Trophoblast cell (in vitro differentiated cells and primary cell): ENCODE measurements at regions not wholly inside any gene's neighbourhood (a gene's known extent, or its start where the extent isn't known, plus 50 kb on each side); places are given as distances from the start of the nearest gene placed in this dataset.
A peak's percentile ranks its signal among the peaks of the same experiment; 100 is the strongest.

ENCODE experiments used
- DNase-seq, 2 donors: peaks; one replicate each; pipeline ENCODE4 v3.0.0-alpha.2; 2016
- H2AFZ ChIP-seq: 2 replicates; pipeline ENCODE4 v1.6.1; 2013; ENCODE audit warnings: low read length, moderate library complexity, mild to moderate bottlenecking; ENCODE audit not compliant: insufficient read depth, poor library complexity
- H2AK5ac ChIP-seq: 2 replicates; pipeline ENCODE4 v1.6.1; 2013; ENCODE audit warnings: mild to moderate bottlenecking, low read length
- H2BK120ac ChIP-seq: 2 replicates; pipeline ENCODE4 v1.6.1; 2013; ENCODE audit warnings: low read length, mild to moderate bottlenecking, moderate library complexity; ENCODE audit not compliant: insufficient read depth, poor library complexity
- H2BK12ac ChIP-seq: 2 replicates; pipeline ENCODE4 v1.6.1; 2013; ENCODE audit warnings: mild to moderate bottlenecking, low read length, moderate library complexity
- H2BK5ac ChIP-seq: 2 replicates; pipeline ENCODE4 v1.6.1; 2013; ENCODE audit warnings: low read length, low read depth, moderate library complexity, mild to moderate bottlenecking; ENCODE audit not compliant: poor library complexity
- H3K14ac ChIP-seq: 2 replicates; pipeline ENCODE4 v1.6.1; 2013; ENCODE audit warnings: mild to moderate bottlenecking, low read length
- H3K18ac ChIP-seq: 2 replicates; pipeline ENCODE4 v1.6.1; 2013; ENCODE audit warnings: mild to moderate bottlenecking, low read length
- H3K23ac ChIP-seq: 2 replicates; pipeline ENCODE4 v1.6.1; 2013; ENCODE audit warnings: low read length
- H3K27ac ChIP-seq: 2 replicates; pipeline ENCODE4 v1.5.1; 2013; ENCODE audit warnings: low read depth, mild to moderate bottlenecking, inconsistent platforms, low read length, moderate library complexity
- H3K27me3 ChIP-seq: 2 replicates; pipeline ENCODE4 v1.6.1; 2013; ENCODE audit warnings: inconsistent platforms, mild to moderate bottlenecking, low read length, moderate library complexity; ENCODE audit not compliant: insufficient read depth
- H3K36me3 ChIP-seq, 2 experiments: 1 replicate in 1 of 2; 2 replicates in 1 of 2; pipeline ENCODE4 v1.6.1; 2013; ENCODE audit warnings: low read length in 2 of 2, mild to moderate bottlenecking in 2 of 2, moderate library complexity in 1 of 2; ENCODE audit not compliant: insufficient read depth in 2 of 2, control insufficient read depth in 1 of 2
- H3K4ac ChIP-seq: 2 replicates; pipeline ENCODE4 v1.6.1; 2013; ENCODE audit warnings: low read depth, mild to moderate bottlenecking, low read length, moderate library complexity
- H3K4me1 ChIP-seq, 2 experiments: 1 replicate in 1 of 2; 2 replicates in 1 of 2; pipeline ENCODE4 v1.6.1; 2013; ENCODE audit warnings: low read length in 2 of 2, mild to moderate bottlenecking in 2 of 2, moderate library complexity in 1 of 2; ENCODE audit not compliant: insufficient read depth in 2 of 2, control insufficient read depth in 1 of 2
- H3K4me2 ChIP-seq: 2 replicates; pipeline ENCODE4 v1.6.1; 2013; ENCODE audit warnings: inconsistent platforms, mild to moderate bottlenecking, low read length, moderate library complexity
- H3K4me3 ChIP-seq: 2 replicates; pipeline ENCODE4 v1.5.1; 2013; ENCODE audit warnings: mild to moderate bottlenecking, low read depth, low read length, inconsistent platforms
- H3K79me1 ChIP-seq: one replicate; pipeline ENCODE4 v1.6.1; 2013; ENCODE audit warnings: low read length
- H3K79me2 ChIP-seq: 2 replicates; pipeline ENCODE4 v1.6.1; 2013; ENCODE audit warnings: low read length, mild to moderate bottlenecking; ENCODE audit not compliant: control insufficient read depth, insufficient read depth, poor library complexity
- H3K9ac ChIP-seq: 2 replicates; pipeline ENCODE4 v1.6.1; 2013; ENCODE audit warnings: mild to moderate bottlenecking, low read length
- H3K9me3 ChIP-seq: 2 replicates; pipeline ENCODE4 v1.6.1; 2013; ENCODE audit warnings: low read depth, mild to moderate bottlenecking, control low read depth, inconsistent platforms, low read length; ENCODE audit not compliant: insufficient read depth
- H4K12ac ChIP-seq: 2 replicates; pipeline ENCODE4 v1.6.1; 2013; ENCODE audit warnings: low read depth, mild to moderate bottlenecking, low read length, moderate library complexity
- H4K8ac ChIP-seq: 2 replicates; pipeline ENCODE4 v1.6.1; 2013; ENCODE audit warnings: low read depth, mild to moderate bottlenecking, low read length, moderate library complexity
- H4K91ac ChIP-seq: one replicate; pipeline ENCODE4 v1.6.1; 2013; ENCODE audit warnings: low read depth, mild to moderate bottlenecking, low read length, moderate library complexity
- WGBS: extraction: QIAGEN DNeasy Blood & Tissue Kit; methylation state at CpG from one replicate; pipeline ENCODE4 v1.1.7; 2013; ENCODE audit warnings: missing lambda C conversion rate; ENCODE audit not compliant: insufficient read length, insufficient coverage; ENCODE audit errors: extremely low coverage; 5-methylcytosine and 5-hydroxymethylcytosine counted together

- Histone ChIP-seq H3K9ac (no peak overlapping the region), H3K4me2 (no peak overlapping the region), H2BK5ac (no peak overlapping the region), H2BK120ac (no peak overlapping the region), H3K27ac (no peak overlapping the region), H3K4me3 (no peak overlapping the region), H3K27me3 (no peaks in the 10 kb centered on the region), H2BK12ac (no peak overlapping the region), H3K9me3 (no peaks in the 10 kb centered on the region), H3K79me1 (peaks cover 7% of the 10 kb centered on the region), H2AK5ac (no peak overlapping the region), H3K79me2 (peaks cover 1% of the 10 kb centered on the region), H3K4me1 (peaks cover 5 to 7% of the 10 kb centered on the region in 2 experiments), H4K91ac (no peak overlapping the region), H3K18ac (no peak overlapping the region), H2AFZ (no peak overlapping the region), H3K4ac (no peak overlapping the region), H4K8ac (no peak overlapping the region), H3K14ac (no peak overlapping the region), H4K12ac (no peak overlapping the region), H3K36me3 (peaks cover 0 to 1% of the 10 kb centered on the region in 2 experiments), H3K23ac (no peak overlapping the region)
- WGBS: no CpG with 5 or more reads among the region's 2 CpGs
- peak in 1 of 2 donors; percentile 33 for DNase-seq
Observed at GRCh38 chr11:96969251-96969650, 579.4 kb downstream of the JRKL start.

- Histone ChIP-seq H4K91ac (no peak overlapping the region), H4K12ac (no peak overlapping the region), H3K4me1 (peaks cover 0 to 2% of the 10 kb centered on the region in 2 experiments), H4K8ac (no peak overlapping the region), H3K23ac (no peak overlapping the region), H3K18ac (no peak overlapping the region), H3K79me1 (no peaks in the 10 kb centered on the region), H2AFZ (no peak overlapping the region), H3K27ac (no peak overlapping the region), H3K4ac (no peak overlapping the region), H3K14ac (no peak overlapping the region), H2BK120ac (no peak overlapping the region), H3K4me3 (no peak overlapping the region), H3K9me3 (no peaks in the 10 kb centered on the region), H2AK5ac (no peak overlapping the region), H2BK12ac (no peak overlapping the region), H3K27me3 (no peaks in the 10 kb centered on the region), H3K79me2 (no peaks in the 10 kb centered on the region), H3K36me3 (no peaks in the 10 kb centered on the region), H3K9ac (no peak overlapping the region), H3K4me2 (no peak overlapping the region), H2BK5ac (no peak overlapping the region)
- WGBS: no CpG with 5 or more reads among the region's 2 CpGs
- peak in 1 of 2 donors; percentile 40 for DNase-seq
Observed at GRCh38 chr11:96978751-96979150, 588.9 kb downstream of the JRKL start.

GRCh38 chr11:96986516-96986915 lies 596.7 kb downstream of the JRKL start:
- WGBS: no CpG with 5 or more reads among the region's 1 CpG
- H3K23ac ChIP-seq: no peak overlapping the region

GRCh38 chr11:96990914-96991313 lies 601.1 kb downstream of the JRKL start:
- no peak overlapping the region for H3K4ac ChIP-seq
- no peaks in the 10 kb centered on the region for H3K36me3 ChIP-seq
- H2AK5ac ChIP-seq: no peak overlapping the region
- H3K4me2 ChIP-seq: no peak overlapping the region
- DNase-seq: no peak
- H3K79me2 ChIP-seq: no peaks in the 10 kb centered on the region
- no CpG with 5 or more reads among the region's 2 CpGs for WGBS
- no peak overlapping the region for H3K18ac ChIP-seq
- no peaks in the 10 kb centered on the region for H3K79me1 ChIP-seq
- no peak overlapping the region for H2AFZ ChIP-seq
- H3K4me1 ChIP-seq: no peaks in the 10 kb centered on the region
- H4K91ac ChIP-seq: peak overlapping the region; percentile 37
- no peaks in the 10 kb centered on the region for H3K27me3 ChIP-seq
- H2BK5ac ChIP-seq: no peak overlapping the region
- no peak overlapping the region for H4K12ac ChIP-seq
- no peaks in the 10 kb centered on the region for H3K9me3 ChIP-seq
- no peak overlapping the region for H3K27ac ChIP-seq
- H4K8ac ChIP-seq: no peak overlapping the region
- H3K4me3 ChIP-seq: no peak overlapping the region
- H2BK120ac ChIP-seq: no peak overlapping the region
- H3K23ac ChIP-seq: no peak overlapping the region
- H2BK12ac ChIP-seq: no peak overlapping the region
- H3K9ac ChIP-seq: no peak overlapping the region
- H3K14ac ChIP-seq: no peak overlapping the region

More at GRCh38 chr11:96986516-96986915, 596.7 kb downstream of the JRKL start:
- no peak overlapping the region for H4K12ac ChIP-seq
- H3K14ac ChIP-seq: no peak overlapping the region
- H3K36me3 ChIP-seq: no peaks in the 10 kb centered on the region
- no peak overlapping the region for H3K9ac ChIP-seq
- H3K18ac ChIP-seq: no peak overlapping the region
- H3K27ac ChIP-seq: no peak overlapping the region
- H3K4me2 ChIP-seq: no peak overlapping the region
- H3K27me3 ChIP-seq: no peaks in the 10 kb centered on the region
- H3K4ac ChIP-seq: no peak overlapping the region
- H3K4me1 ChIP-seq: peaks cover 0 to 2% of the 10 kb centered on the region in 2 experiments
- H2BK12ac ChIP-seq: no peak overlapping the region
- H2BK120ac ChIP-seq: no peak overlapping the region
- H2BK5ac ChIP-seq: no peak overlapping the region
- no peak for DNase-seq
- no peak overlapping the region for H2AFZ ChIP-seq
- H3K79me1 ChIP-seq: no peaks in the 10 kb centered on the region
- no peak overlapping the region for H2AK5ac ChIP-seq
- H4K91ac ChIP-seq: no peak overlapping the region
- H4K8ac ChIP-seq: no peak overlapping the region
- no peak overlapping the region for H3K4me3 ChIP-seq
- no peaks in the 10 kb centered on the region for H3K9me3 ChIP-seq
- no peaks in the 10 kb centered on the region for H3K79me2 ChIP-seq
